Spleen (tissue), 11 donors: ENCODE measurements at regions not wholly inside any gene's neighbourhood (a gene's known extent, or its start where the extent isn't known, plus 50 kb on each side); places are given as distances from the start of the nearest gene placed in this dataset.

Source experiments
- DNase-seq: peaks from one replicate; pipeline ENCODE4 v3.0.0-alpha.2; 2020
- H3K27ac ChIP-seq, 8 donors: fragments of 200-600 bp; sonication (generic) in 7 of 8; 1 replicate in 4 of 8; 2 replicates in 4 of 8; pipeline versions ENCODE4 v1.5.0 to v1.8.0; 2016 to 2021; ENCODE audit warnings: inconsistent platforms in 4 of 8, mild to moderate bottlenecking in 4 of 8, moderate library complexity in 1 of 8
- H3K27me3 ChIP-seq, 7 donors: fragments of 200-600 bp; sonication (generic) in 6 of 7; replicated peaks in 1 of 7; 1 replicate in 4 of 7; 2 replicates in 3 of 7; pipeline versions ENCODE4 v1.5.0 to v1.8.0; 2016 to 2021; ENCODE audit warnings: inconsistent platforms in 3 of 7, mild to moderate bottlenecking in 1 of 7
- H3K36me3 ChIP-seq, 6 donors: fragments of 200-600 bp; sonication (generic) in 5 of 6; 1 replicate in 4 of 6; 2 replicates in 2 of 6; pipeline versions ENCODE4 v1.5.0 to v1.8.0; 2016 to 2021; ENCODE audit warnings: inconsistent platforms in 2 of 6
- H3K4me1 ChIP-seq, 6 donors: fragments of 200-600 bp; sonication (generic) in 5 of 6; 1 replicate in 3 of 6; 2 replicates in 3 of 6; pipeline versions ENCODE4 v1.5.0 to v1.8.0; 2016 to 2021; ENCODE audit warnings: inconsistent platforms in 3 of 6
- H3K4me3 ChIP-seq, 8 donors: fragments of 200-600 bp; sonication (generic) in 7 of 8; 1 replicate in 4 of 8; 2 replicates in 4 of 8; pipeline versions ENCODE4 v1.5.0 to v1.8.0; 2016 to 2021; ENCODE audit warnings: inconsistent platforms in 4 of 8, mild to moderate bottlenecking in 4 of 8, moderate library complexity in 2 of 8
- H3K9me3 ChIP-seq, 8 donors: fragments of 200-600 bp; sonication (generic) in 7 of 8; 1 replicate in 4 of 8; 2 replicates in 4 of 8; pipeline versions ENCODE4 v1.5.0 to v1.8.0; 2016 to 2021; ENCODE audit warnings: inconsistent platforms in 4 of 8
- POLR2A ChIP-seq, 3 donors: fragments of 450-650 bp; IDR thresholded peaks; one replicate each; pipeline ENCODE4 v1.5.1; 2017; ENCODE audit warnings: antibody characterized with exemption in 3 of 3, mild to moderate bottlenecking in 1 of 3
- POLR2AphosphoS5 ChIP-seq, 3 donors: sonication (generic); formaldehyde crosslinking; IDR thresholded peaks; one replicate each; pipeline ENCODE4 v1.5.1; 2017; ENCODE audit warnings: antibody characterized with exemption in 3 of 3
- WGBS, 5 donors: extraction: QIAGEN DNeasy Blood & Tissue Kit in 3 of 5; methylation state at CpG; one replicate each; pipeline versions ENCODE4 v1.1.5 to v1.1.7; 2013 to 2018; 5-methylcytosine and 5-hydroxymethylcytosine counted together
- intact Hi-C: fragments of 100-400 bp; cut with DNase I; formaldehyde crosslinking; loops from one replicate; pipeline ENCODE4 v1.15.0; 2023; ENCODE audit warnings: low total_unique reads
- TF ChIP-seq, protein P1 (sequence below), 11 experiments: fragments of 200-600 bp in 7 of 11; fragments of 450-650 bp in 4 of 11; sonication (generic) in 4 of 11; IDR thresholded peaks in 8 of 11; conservative IDR thresholded peaks in 3 of 11; 1 replicate in 7 of 11; 2 replicates in 4 of 11; pipeline versions ENCODE4 v1.4.0 to v1.8.0; 2016 to 2021; ENCODE audit warnings: antibody characterized with exemption in 11 of 11, inconsistent platforms in 4 of 11, mild to moderate bottlenecking in 1 of 11
- donor health status: healthy with polysubstance abuse.
- donor health status: DM: no; HTN: no; CAD: no; lungs with moderate emphysema.
- donor health status: DM: no; HTN: no; CAD: no.
- donor health status: Bipolar disorder and iron deficiency.
- donor health status: healthy.
- donor health status: DM: no; HTN: no; CAD: no.
- donor health status: DM: yes; HTN: yes; CAD: no.

DNA sequence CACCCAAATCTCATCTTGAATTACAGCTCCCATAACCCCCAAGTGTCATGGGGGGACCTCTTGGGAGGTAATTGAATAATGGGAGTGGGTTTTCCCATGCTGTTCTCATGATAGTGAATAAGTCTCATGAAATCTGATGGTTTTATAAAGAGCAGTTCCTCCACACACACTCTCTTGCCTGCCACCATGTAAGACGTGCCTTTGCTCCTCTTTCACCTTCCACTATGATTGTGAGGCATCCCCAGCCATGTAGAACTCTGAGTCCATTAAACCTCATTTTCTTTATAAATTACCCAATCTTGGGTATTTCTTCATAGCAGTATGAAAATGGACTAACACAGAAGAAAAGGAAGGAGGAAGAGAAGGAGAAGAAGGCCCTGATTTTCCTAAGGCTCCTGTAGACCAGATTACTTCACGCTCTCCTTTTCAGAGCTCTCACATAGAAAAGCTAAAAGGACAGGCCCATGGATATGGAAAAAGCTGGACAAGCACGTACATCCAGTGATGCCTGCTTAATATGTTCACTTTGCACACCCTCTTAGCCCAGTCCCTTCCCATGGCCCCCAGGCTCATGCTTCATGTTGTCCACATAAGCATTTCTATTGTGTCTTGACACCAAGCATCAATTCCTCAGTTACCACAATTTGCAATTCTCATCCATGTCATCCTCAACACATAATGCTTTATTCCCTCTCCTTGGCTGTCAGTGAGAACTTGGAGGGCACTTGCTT lies 354.8 kb downstream of the CD83 start:
- H3K9me3 ChIP-seq, result peaks cover 0 to 11% (median 5%) of the 10 kb centered on the region in 8 donors
- H3K4me3 ChIP-seq, result no peak overlapping the region
- no peak for DNase-seq
- TF ChIP-seq, protein P1, sequence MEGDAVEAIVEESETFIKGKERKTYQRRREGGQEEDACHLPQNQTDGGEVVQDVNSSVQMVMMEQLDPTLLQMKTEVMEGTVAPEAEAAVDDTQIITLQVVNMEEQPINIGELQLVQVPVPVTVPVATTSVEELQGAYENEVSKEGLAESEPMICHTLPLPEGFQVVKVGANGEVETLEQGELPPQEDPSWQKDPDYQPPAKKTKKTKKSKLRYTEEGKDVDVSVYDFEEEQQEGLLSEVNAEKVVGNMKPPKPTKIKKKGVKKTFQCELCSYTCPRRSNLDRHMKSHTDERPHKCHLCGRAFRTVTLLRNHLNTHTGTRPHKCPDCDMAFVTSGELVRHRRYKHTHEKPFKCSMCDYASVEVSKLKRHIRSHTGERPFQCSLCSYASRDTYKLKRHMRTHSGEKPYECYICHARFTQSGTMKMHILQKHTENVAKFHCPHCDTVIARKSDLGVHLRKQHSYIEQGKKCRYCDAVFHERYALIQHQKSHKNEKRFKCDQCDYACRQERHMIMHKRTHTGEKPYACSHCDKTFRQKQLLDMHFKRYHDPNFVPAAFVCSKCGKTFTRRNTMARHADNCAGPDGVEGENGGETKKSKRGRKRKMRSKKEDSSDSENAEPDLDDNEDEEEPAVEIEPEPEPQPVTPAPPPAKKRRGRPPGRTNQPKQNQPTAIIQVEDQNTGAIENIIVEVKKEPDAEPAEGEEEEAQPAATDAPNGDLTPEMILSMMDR (IDR thresholded peaks at IDR 0.05 in 8 of 11, conservative IDR thresholded peaks at IDR 0.05 in 3 of 11), result no peak
- TF ChIP-seq POLR2A (IDR thresholded peaks at IDR 0.05) (no peak), POLR2AphosphoS5 (IDR thresholded peaks at IDR 0.05) (no peak)
- no peak overlapping the region for H3K27ac ChIP-seq
- WGBS, 5 donors, result 87 to 94% (median 90%) methylated on average over 3 of the region's 3 CpGs
- intact Hi-C loops, result no loop called here
- H3K36me3 ChIP-seq, result no peaks in the 10 kb centered on the region
- H3K4me1 ChIP-seq, result peaks cover 0 to 10% (median 3%) of the 10 kb centered on the region in 6 donors
- H3K27me3 ChIP-seq, result peaks cover 0 to 4% (median 0%) of the 10 kb centered on the region in 7 donors

DNA sequence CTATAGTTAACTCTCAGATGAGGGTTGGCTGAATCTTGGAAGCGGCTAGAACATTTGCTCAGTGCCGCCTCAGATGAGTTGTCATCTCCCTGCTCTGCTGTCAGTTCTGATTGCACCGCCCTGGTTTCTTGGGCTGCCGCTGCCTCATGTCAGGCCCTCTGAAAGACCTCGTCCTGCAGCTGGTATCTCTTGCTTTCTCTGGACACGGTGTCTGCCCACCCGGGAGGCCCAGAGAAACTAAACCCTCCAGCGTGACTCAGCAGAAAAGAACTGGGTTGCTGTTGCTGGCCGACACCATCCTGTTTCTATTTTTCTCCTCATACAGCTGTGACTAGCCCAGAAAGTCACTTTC lies 355.4 kb downstream of the CD83 start:
- H3K27ac ChIP-seq, result no peak overlapping the region
- 58 to 64% (median 59%) methylated on average over 9 of the region's 9 CpGs for WGBS, 5 donors

DNA sequence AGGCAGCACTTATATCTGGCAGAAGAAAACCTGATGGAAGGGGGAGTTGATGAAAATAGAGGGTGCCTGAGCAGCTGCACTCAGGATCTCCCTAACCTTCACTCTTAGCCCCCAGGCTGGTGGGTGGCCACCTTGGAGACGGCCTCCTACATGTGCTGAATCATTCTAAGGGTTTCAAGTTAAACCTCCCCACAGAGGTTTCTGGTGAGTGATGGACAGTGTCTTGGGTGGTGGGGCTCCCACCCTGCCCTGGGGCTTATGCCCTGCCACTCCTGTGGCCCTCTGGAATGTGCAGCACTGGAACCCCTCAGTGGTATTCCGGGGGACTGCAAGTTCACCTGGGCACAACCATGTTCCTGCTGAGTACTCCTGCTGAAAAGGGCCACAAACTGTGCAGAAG lies 357.2 kb downstream of the CD83 start:
- Histone ChIP-seq H3K27ac (no peak overlapping the region), H3K4me1 (peaks cover 0 to 26% (median 11%) of the 10 kb centered on the region in 6 donors), H3K36me3 (no peaks in the 10 kb centered on the region), H3K27me3 (peaks cover 0 to 4% (median 0%) of the 10 kb centered on the region in 7 donors), H3K9me3 (no peaks in the 10 kb centered on the region), H3K4me3 (no peak overlapping the region)
- TF ChIP-seq, protein P1 (IDR thresholded peaks at IDR 0.05 in 8 of 11, conservative IDR thresholded peaks at IDR 0.05 in 3 of 11), result no peak
- no peak for TF ChIP-seq POLR2A (IDR thresholded peaks at IDR 0.05)
- TF ChIP-seq POLR2AphosphoS5 (IDR thresholded peaks at IDR 0.05), result no peak
- WGBS, 5 donors, result 70 to 86% (median 82%) methylated on average over 1 to 2 of the region's 2 CpGs
- intact Hi-C loops, result no loop called here
- DNase-seq, result no peak

More for the DNA sequence above, 355.4 kb downstream of the CD83 start:
- peaks cover 0 to 15% (median 5%) of the 10 kb centered on the region in 6 donors for H3K4me1 ChIP-seq
- intact Hi-C loops, result no loop called here
- no peak overlapping the region for H3K4me3 ChIP-seq
- TF ChIP-seq POLR2AphosphoS5 (IDR thresholded peaks at IDR 0.05), result no peak
- no peak for TF ChIP-seq POLR2A (IDR thresholded peaks at IDR 0.05)
- H3K27me3 ChIP-seq, result peaks cover 0 to 4% (median 0%) of the 10 kb centered on the region in 7 donors
- no peak for DNase-seq
- H3K9me3 ChIP-seq, result peaks cover 0 to 11% (median 5%) of the 10 kb centered on the region in 8 donors
- no peaks in the 10 kb centered on the region for H3K36me3 ChIP-seq

DNA sequence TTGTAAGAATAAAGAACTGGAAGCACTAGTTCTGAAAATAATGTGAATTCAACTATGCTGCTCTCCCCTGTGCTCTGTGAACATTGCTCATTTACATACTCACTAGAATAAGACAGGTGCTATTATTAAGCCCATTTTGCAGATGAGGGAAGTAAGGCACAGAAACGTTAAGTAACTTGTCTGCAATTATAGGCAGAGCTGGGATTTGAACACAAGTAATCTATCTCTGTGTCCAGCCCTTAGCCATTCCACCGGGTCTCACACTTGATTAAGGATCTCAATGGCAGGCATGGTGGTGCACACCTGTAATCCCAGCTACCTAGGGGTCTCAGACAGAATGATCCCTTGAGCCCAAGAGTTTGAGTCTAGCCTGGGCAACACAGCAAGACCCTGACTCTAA lies 357.7 kb downstream of the CD83 start:
- peaks cover 0 to 28% (median 11%) of the 10 kb centered on the region in 6 donors for H3K4me1 ChIP-seq
- no peaks in the 10 kb centered on the region for H3K9me3 ChIP-seq
- peaks cover 0 to 4% (median 0%) of the 10 kb centered on the region in 7 donors for H3K27me3 ChIP-seq
- H3K27ac ChIP-seq, result no peak overlapping the region
- intact Hi-C loops, result no loop called here
- TF ChIP-seq POLR2A (IDR thresholded peaks at IDR 0.05) (no peak), POLR2AphosphoS5 (IDR thresholded peaks at IDR 0.05) (no peak)
- TF ChIP-seq, protein P1 (IDR thresholded peaks at IDR 0.05 in 8 of 11, conservative IDR thresholded peaks at IDR 0.05 in 3 of 11), result no peak
- 47 to 94% (median 80%) methylated on average over 1 to 2 of the region's 2 CpGs for WGBS, 5 donors
- DNase-seq, result no peak
- no peak overlapping the region for H3K4me3 ChIP-seq
- H3K36me3 ChIP-seq, result no peaks in the 10 kb centered on the region
